ENCODE measurements at regions not wholly inside any gene's neighbourhood (a gene's known extent, or its start where the extent isn't known, plus 50 kb on each side); places are given as distances from the start of the nearest gene placed in this dataset.
A peak's percentile ranks its signal among the peaks of the same experiment; 100 is the strongest.

- H3F3A ChIP-seq (ENCODE audit: insufficient read depth, low read length): peaks cover 13% of the 10 kb centered on the region
- no peaks in the 10 kb centered on the region for H3K27me3 ChIP-seq (replicated peaks; ENCODE audit: insufficient read depth, low read length)
- no peaks in the 10 kb centered on the region for H3K36me3 ChIP-seq (replicated peaks; ENCODE audit: insufficient read depth, low read length)
- H3K9me2 ChIP-seq (replicated peaks; ENCODE audit: insufficient read depth, low read length): no peaks in the 10 kb centered on the region
- H3K27ac ChIP-seq (ENCODE audit: low read length): no peak overlapping the region
- H3K9ac ChIP-seq (ENCODE audit: low read length): no peak overlapping the region
- H3K4me2 ChIP-seq (ENCODE audit: low read depth, low read length): peak overlapping the region; percentile 18; the same call in 1 of the 2 replicates
- H3K4me1 ChIP-seq (ENCODE audit: low read length): peaks cover 37% of the 10 kb centered on the region
- DNase-seq: peak; percentile 44
- TF ChIP-seq CTCF (IDR thresholded peaks at IDR 0.05; ENCODE audit: low read length) (no peak), EZH2 (optimal IDR thresholded peaks at IDR 0.05; ENCODE audit: low read depth, low read length) (no peak), EZH2phosphoT487 (IDR thresholded peaks at IDR 0.05; ENCODE audit: low read length) (no peak)
- no peaks in the 10 kb centered on the region for H3K9me3 ChIP-seq (replicated peaks; ENCODE audit: insufficient read depth, low read length)
- no peak overlapping the region for H2AFZ ChIP-seq (ENCODE audit: low read length)
- no peaks in the 10 kb centered on the region for H4K20me1 ChIP-seq (ENCODE audit: insufficient read depth, low read length)
- no peaks in the 10 kb centered on the region for H3K79me2 ChIP-seq (ENCODE audit: low read length)
- H3K4me3 ChIP-seq (ENCODE audit: low read length): no peak overlapping the region
These were observed 76.8 kb upstream of the WSCD2 start for GRCh38 chr12:108052260-108052659.

GRCh38 chr12:108053512-108053911 is 75.6 kb upstream of the WSCD2 start:
- no peaks in the 10 kb centered on the region for H3K9me3 ChIP-seq (replicated peaks; ENCODE audit: insufficient read depth, low read length)
- no peak overlapping the region for H3K4me3 ChIP-seq (ENCODE audit: low read length)
- no peaks in the 10 kb centered on the region for H3K79me2 ChIP-seq (ENCODE audit: low read length)
- no peaks in the 10 kb centered on the region for H3K9me2 ChIP-seq (replicated peaks; ENCODE audit: insufficient read depth, low read length)
- no peaks in the 10 kb centered on the region for H4K20me1 ChIP-seq (ENCODE audit: insufficient read depth, low read length)
- peaks cover 26% of the 10 kb centered on the region for H3K4me1 ChIP-seq (ENCODE audit: low read length)
- H3K36me3 ChIP-seq (replicated peaks; ENCODE audit: insufficient read depth, low read length): no peaks in the 10 kb centered on the region
- H2AFZ ChIP-seq (ENCODE audit: low read length): no peak overlapping the region
- H3K27me3 ChIP-seq (replicated peaks; ENCODE audit: insufficient read depth, low read length): no peaks in the 10 kb centered on the region
- H3F3A ChIP-seq (ENCODE audit: insufficient read depth, low read length): peaks cover 10% of the 10 kb centered on the region
- H3K4me2 ChIP-seq (ENCODE audit: low read depth, low read length): peak overlapping the region; percentile 41; the same call in 1 of the 2 replicates
- peak overlapping the region; percentile 33; the same call in 1 of the 2 replicates for H3K27ac ChIP-seq (ENCODE audit: low read length)
- no peak overlapping the region for H3K9ac ChIP-seq (ENCODE audit: low read length)
- peak; percentile 77 for DNase-seq
- TF ChIP-seq EZH2 (optimal IDR thresholded peaks at IDR 0.05; ENCODE audit: low read depth, low read length): no peak
- TF ChIP-seq CTCF (IDR thresholded peaks at IDR 0.05; ENCODE audit: low read length): no peak
- no peak for TF ChIP-seq EZH2phosphoT487 (IDR thresholded peaks at IDR 0.05; ENCODE audit: low read length)

DNA sequence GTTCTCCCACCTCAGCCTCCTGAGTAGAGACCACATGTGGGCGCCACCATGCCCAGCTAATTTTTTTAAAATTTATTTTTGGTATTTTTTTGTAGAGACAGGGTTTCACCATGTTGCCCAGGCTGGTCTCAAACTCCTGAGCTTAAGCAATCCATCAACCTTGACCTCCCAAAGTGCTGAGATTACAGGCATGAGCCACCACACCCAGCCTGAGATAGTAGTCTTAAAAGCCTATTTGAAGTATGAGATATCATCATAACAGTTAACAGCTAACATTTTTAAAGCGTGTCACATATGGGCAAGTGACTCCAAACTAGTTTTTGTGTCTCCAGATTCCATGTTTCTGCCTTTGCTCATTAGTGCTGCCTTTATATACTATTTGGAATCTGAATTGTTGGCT is 74.6 kb upstream of the WSCD2 start:
- Histone ChIP-seq H3K9me2 (replicated peaks; ENCODE audit: insufficient read depth, low read length) (no peaks in the 10 kb centered on the region), H3K27ac (ENCODE audit: low read length) (no peak overlapping the region), H3K36me3 (replicated peaks; ENCODE audit: insufficient read depth, low read length) (no peaks in the 10 kb centered on the region), H3F3A (ENCODE audit: insufficient read depth, low read length) (peaks cover 10% of the 10 kb centered on the region), H3K4me2 (ENCODE audit: low read depth, low read length) (no peak overlapping the region), H3K27me3 (replicated peaks; ENCODE audit: insufficient read depth, low read length) (no peaks in the 10 kb centered on the region), H3K4me1 (ENCODE audit: low read length) (peaks cover 26% of the 10 kb centered on the region), H4K20me1 (ENCODE audit: insufficient read depth, low read length) (no peaks in the 10 kb centered on the region), H2AFZ (ENCODE audit: low read length) (no peak overlapping the region), H3K9ac (ENCODE audit: low read length) (no peak overlapping the region), H3K9me3 (replicated peaks; ENCODE audit: insufficient read depth, low read length) (no peaks in the 10 kb centered on the region), H3K79me2 (ENCODE audit: low read length) (no peaks in the 10 kb centered on the region), H3K4me3 (ENCODE audit: low read length) (no peak overlapping the region)
- DNase-seq: no peak
- no peak for TF ChIP-seq EZH2 (optimal IDR thresholded peaks at IDR 0.05; ENCODE audit: low read depth, low read length)
- TF ChIP-seq CTCF (IDR thresholded peaks at IDR 0.05; ENCODE audit: low read length): no peak
- TF ChIP-seq EZH2phosphoT487 (IDR thresholded peaks at IDR 0.05; ENCODE audit: low read length): no peak
